Panc1 (cell line): ENCODE measurements at regions not wholly inside any gene's neighbourhood (a gene's known extent, or its start where the extent isn't known, plus 50 kb on each side); places are given as distances from the start of the nearest gene placed in this dataset.
"Not testable (repeated sequence)": the region's sequence is repeated elsewhere in the genome, so short reads cannot be mapped to it uniquely, and the experiment has no call there.

ENCODE experiments used
- ATAC-seq: fragments of 200-7000 bp; cut with Tn5 transposase; 2 replicates; pipeline ENCODE4 v1.9.1; 2020; ENCODE audit warnings: mild to moderate bottlenecking, moderate library complexity
- BruUV-seq: library from RNA; stranded (reverse); fragments of 400-500 nt; replicated peaks from 2 replicates; lab custom pipeline; 2021; lab: Mats Ljungman, UMichigan
- CTCF ChIA-PET: fragments of 300-600 bp; sonication (Branson Sonifier 250); formaldehyde crosslinking; loops from one replicate; lab custom pipeline; 2022; ENCODE audit warnings: antibody characterized with exemption; lab: Charles Lee
- POLR2A ChIA-PET: fragments of 300-600 bp; sonication (Branson Sonifier 250); formaldehyde crosslinking; loops from one replicate; lab custom pipeline; 2022; ENCODE audit warnings: antibody characterized with exemption; lab: Charles Lee
- DNase-seq: peaks from one replicate; pipeline ENCODE4 v3.0.0-alpha.2; 2010; ENCODE audit warnings: low read depth, low spot score
- H3K27ac ChIP-seq: 2 replicates; pipeline ENCODE4 v1.5.1; 2011; ENCODE audit warnings: mild to moderate bottlenecking, low read length, inconsistent platforms
- H3K27me3 ChIP-seq: fragments of 200-500 bp; sonication (Bioruptor generic); 2 replicates; pipeline ENCODE4 v1.6.0; 2014; ENCODE audit warnings: low read length, inconsistent platforms; ENCODE audit not compliant: control insufficient read depth, insufficient read depth
- H3K36me3 ChIP-seq: fragments of 200-500 bp; sonication (Bioruptor generic); 2 replicates; pipeline ENCODE4 v1.5.1; 2014; ENCODE audit warnings: inconsistent platforms, mild to moderate bottlenecking, low read length, moderate library complexity; ENCODE audit not compliant: control insufficient read depth, insufficient read depth
- H3K4me1 ChIP-seq: 2 replicates; pipeline ENCODE4 v1.5.1; 2011; ENCODE audit warnings: inconsistent platforms, mild to moderate bottlenecking, low read length, moderate library complexity; ENCODE audit not compliant: control insufficient read depth, insufficient read depth
- H3K4me3 ChIP-seq, 2 experiments: 2 replicates each; pipeline ENCODE4 v1.5.1; 2011 to 2012; ENCODE audit warnings: low read depth in 2 of 2, low read length in 2 of 2, mild to moderate bottlenecking in 2 of 2, inconsistent platforms in 1 of 2, moderate library complexity in 1 of 2
- H3K9me3 ChIP-seq: fragments of 200-500 bp; sonication (Bioruptor generic); 2 replicates; pipeline ENCODE4 v1.5.1; 2014; ENCODE audit warnings: low read depth, mild to moderate bottlenecking, inconsistent platforms, low read length, moderate library complexity; ENCODE audit not compliant: control insufficient read depth, insufficient read depth
- CTCF ChIP-seq: fragments of 450-650 bp; IDR thresholded peaks from 2 replicates; pipeline ENCODE4 v1.5.1; 2017; ENCODE audit warnings: mild to moderate bottlenecking
- POLR2AphosphoS5 ChIP-seq: IDR thresholded peaks from 2 replicates; pipeline ENCODE4 v1.6.1; 2012; ENCODE audit warnings: mild to moderate bottlenecking, low read depth, low read length, moderate library complexity
- REST ChIP-seq, 2 experiments: IDR thresholded peaks; 2 replicates each; pipeline ENCODE4 v1.6.1; 2011 to 2012; ENCODE audit warnings: low read depth in 2 of 2, control low read depth in 1 of 2, low read length in 1 of 2, mild to moderate bottlenecking in 1 of 2, moderate library complexity in 1 of 2; ENCODE audit not compliant: insufficient read depth in 1 of 2
- SIN3A ChIP-seq: IDR thresholded peaks from 2 replicates; pipeline ENCODE4 v1.6.1; 2012; ENCODE audit warnings: low read depth, mild to moderate bottlenecking, low read length, moderate library complexity, borderline replicate concordance; ENCODE audit not compliant: insufficient read depth
- TCF7L2 ChIP-seq: IDR thresholded peaks from 2 replicates; pipeline ENCODE4 v1.6.1; 2011; ENCODE audit warnings: mild to moderate bottlenecking, low read depth, low read length, inconsistent platforms
- in situ Hi-C: cut with HindIII; loops from 2 replicates; pipeline ENCODE4 v1.10.0; 2016; ENCODE audit warnings: low sequenced_read_pairs, low pct_unique_long_range_greater_than_20kb
- intact Hi-C: fragments of 100-400 bp; cut with micrococcal nuclease; formaldehyde crosslinking; loops from one replicate; pipeline ENCODE4 v1.10.0; 2022; ENCODE audit not compliant: unreplicated experiment

- no peak for DNase-seq
- BruUV-seq, result no TSS peak
- no peaks in the 10 kb centered on the region for H3K27me3 ChIP-seq
- CTCF ChIA-PET, result interaction anchor here (0.7 to 0.8 kb wide), 4 partner anchors 1835 to 1899 kb away, joined by 5 to 7 read pairs (median 5); no protein-coding TSS in a partner anchor
- H3K36me3 ChIP-seq, result no peaks in the 10 kb centered on the region
- in situ Hi-C loops (no loop called here), intact Hi-C loops (no loop called here)
- ATAC-seq, result no peak
- no peaks in the 10 kb centered on the region for H3K4me1 ChIP-seq
- TF ChIP-seq TCF7L2 (no peak), POLR2AphosphoS5 (no peak), REST (IDR thresholded peaks at IDR 0.05; ENCODE audit: insufficient read depth in 1 of 2, low read depth in 2 of 2, low read length in 1 of 2) (no peak)
- H3K27ac ChIP-seq, result no peak overlapping the region
- no peak overlapping the region for H3K4me3 ChIP-seq
- no peaks in the 10 kb centered on the region for H3K9me3 ChIP-seq
- POLR2A ChIA-PET, result no interaction called here
Measured at GRCh38 chr15:22224241-22224671, 143.9 kb downstream of the OR4M2 start.

- ATAC-seq, in situ Hi-C loops, H3K9me3 ChIP-seq, H3K27me3 ChIP-seq, BruUV-seq, H3K36me3 ChIP-seq, H3K4me3 ChIP-seq, intact Hi-C loops, H3K27ac ChIP-seq, H3K4me1 ChIP-seq, DNase-seq: not testable (repeated sequence)
- ChIA-PET POLR2A (interaction anchor here (0.6 to 0.7 kb wide), 2 partner anchors 20 to 1856 kb away, joined by 3 to 9 read pairs; no protein-coding TSS in a partner anchor), CTCF (interaction anchor here (0.7 to 0.8 kb wide), 4 partner anchors 1835 to 1900 kb away, joined by 5 to 7 read pairs (median 5); no protein-coding TSS in a partner anchor)
Measured at GRCh38 chr15:22224961-22225360, 144.6 kb downstream of the OR4M2 start.

- Histone ChIP-seq H3K36me3 (no peaks in the 10 kb centered on the region), H3K9me3 (no peaks in the 10 kb centered on the region), H3K4me3 (no peak overlapping the region), H3K4me1 (no peaks in the 10 kb centered on the region), H3K27ac (no peak overlapping the region), H3K27me3 (no peaks in the 10 kb centered on the region)
- ChIA-PET POLR2A (no interaction called here), CTCF (no interaction called here)
- DNase-seq, result no peak
- in situ Hi-C loops, result no loop called here
- BruUV-seq, result no TSS peak
- intact Hi-C loops, result no loop called here
- TF ChIP-seq CTCF (no peak), REST (IDR thresholded peaks at IDR 0.05; ENCODE audit: insufficient read depth in 1 of 2, low read depth in 2 of 2, low read length in 1 of 2) (no peak), POLR2AphosphoS5 (no peak), SIN3A (no peak), TCF7L2 (no peak)
- no peak for ATAC-seq
Measured at GRCh38 chr15:22226034-22226790, 145.9 kb downstream of the OR4M2 start.
